Stomach smooth muscle (tissue), 2 donors: ENCODE measurements at regions not wholly inside any gene's neighbourhood (a gene's known extent, or its start where the extent isn't known, plus 50 kb on each side); places are given as distances from the start of the nearest gene placed in this dataset.

ENCODE experiments used
- H3K27ac ChIP-seq: one replicate; pipeline ENCODE4 v1.7.0; 2013; ENCODE audit warnings: mild to moderate bottlenecking, low read length, inconsistent platforms
- H3K27me3 ChIP-seq, 2 donors: one replicate each; pipeline ENCODE4 v1.7.0; 2013; ENCODE audit warnings: low read length in 2 of 2; ENCODE audit not compliant: insufficient read depth in 2 of 2, control insufficient read depth in 1 of 2
- H3K36me3 ChIP-seq, 2 donors: one replicate each; pipeline ENCODE4 v1.7.0; 2013; ENCODE audit warnings: low read length in 2 of 2; ENCODE audit not compliant: control insufficient read depth in 2 of 2, insufficient read depth in 2 of 2
- H3K4me1 ChIP-seq: one replicate; pipeline ENCODE4 v1.7.0; 2013; ENCODE audit warnings: low read length; ENCODE audit not compliant: control insufficient read depth, insufficient read depth
- H3K4me3 ChIP-seq, 2 donors: one replicate each; pipeline ENCODE4 v1.7.0; 2013; ENCODE audit warnings: low read length in 2 of 2
- H3K9ac ChIP-seq, 2 donors: one replicate each; pipeline ENCODE4 v1.7.0; 2013; ENCODE audit warnings: low read length in 2 of 2, mild to moderate bottlenecking in 1 of 2
- H3K9me3 ChIP-seq, 2 donors: one replicate each; pipeline ENCODE4 v1.7.0; 2013; ENCODE audit warnings: low read length in 2 of 2; ENCODE audit not compliant: control insufficient read depth in 2 of 2
- donor health status: healthy.
- donor health status: Pancreatic carcinoma.

DNA sequence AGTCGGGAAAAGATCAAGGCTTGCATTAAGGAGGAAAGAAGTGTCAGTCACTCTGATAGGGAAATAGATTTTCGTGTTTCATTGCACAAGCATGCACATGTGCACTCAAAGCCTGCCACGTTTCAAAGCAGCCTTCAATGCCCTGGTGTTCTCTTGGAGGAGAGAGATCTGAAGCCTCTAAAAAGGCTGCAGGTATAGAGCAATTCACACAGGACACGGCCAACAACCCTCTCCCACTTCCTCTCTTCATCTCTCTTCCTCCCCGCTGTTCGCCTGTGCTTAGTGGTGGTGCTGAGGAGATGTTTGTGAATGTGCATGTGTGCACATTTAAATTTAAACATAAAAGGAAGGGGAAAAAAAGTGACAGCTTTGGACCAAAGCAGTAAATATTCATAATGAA is 117.7 kb downstream of the NUF2 start:
- Histone ChIP-seq H3K4me3 (no peak overlapping the region), H3K9ac (no peak overlapping the region), H3K27me3 (peaks cover 0 to 6% of the 10 kb centered on the region in 2 donors), H3K36me3 (no peaks in the 10 kb centered on the region), H3K9me3 (no peaks in the 10 kb centered on the region), H3K4me1 (peaks cover 3% of the 10 kb centered on the region), H3K27ac (no peak overlapping the region)

DNA sequence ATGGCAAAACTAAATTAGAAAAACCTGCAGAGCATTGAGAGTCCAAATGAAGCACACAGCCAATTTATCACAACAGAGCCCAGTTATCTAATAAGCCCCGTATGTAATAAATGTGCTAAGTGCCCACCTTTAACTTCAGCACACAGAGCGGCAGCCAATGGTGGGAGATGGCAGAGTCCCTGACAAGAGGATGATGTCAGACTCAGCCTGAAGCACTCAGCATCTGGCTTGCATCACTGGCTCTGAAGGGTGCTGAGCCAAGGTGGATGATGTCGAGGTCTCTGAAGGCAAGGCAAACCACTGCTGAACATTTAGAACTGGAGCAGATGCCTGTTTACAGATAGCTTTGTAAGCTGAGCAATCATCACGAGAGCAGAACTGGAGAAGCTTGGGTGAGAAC is 118.3 kb downstream of the NUF2 start:
- H3K27me3 ChIP-seq, result peaks cover 0 to 6% of the 10 kb centered on the region in 2 donors
- peaks cover 3% of the 10 kb centered on the region for H3K4me1 ChIP-seq
- no peak overlapping the region for H3K4me3 ChIP-seq
- no peak overlapping the region for H3K27ac ChIP-seq
- H3K9me3 ChIP-seq, result no peaks in the 10 kb centered on the region
- H3K9ac ChIP-seq, result no peak overlapping the region
- H3K36me3 ChIP-seq, result no peaks in the 10 kb centered on the region

DNA sequence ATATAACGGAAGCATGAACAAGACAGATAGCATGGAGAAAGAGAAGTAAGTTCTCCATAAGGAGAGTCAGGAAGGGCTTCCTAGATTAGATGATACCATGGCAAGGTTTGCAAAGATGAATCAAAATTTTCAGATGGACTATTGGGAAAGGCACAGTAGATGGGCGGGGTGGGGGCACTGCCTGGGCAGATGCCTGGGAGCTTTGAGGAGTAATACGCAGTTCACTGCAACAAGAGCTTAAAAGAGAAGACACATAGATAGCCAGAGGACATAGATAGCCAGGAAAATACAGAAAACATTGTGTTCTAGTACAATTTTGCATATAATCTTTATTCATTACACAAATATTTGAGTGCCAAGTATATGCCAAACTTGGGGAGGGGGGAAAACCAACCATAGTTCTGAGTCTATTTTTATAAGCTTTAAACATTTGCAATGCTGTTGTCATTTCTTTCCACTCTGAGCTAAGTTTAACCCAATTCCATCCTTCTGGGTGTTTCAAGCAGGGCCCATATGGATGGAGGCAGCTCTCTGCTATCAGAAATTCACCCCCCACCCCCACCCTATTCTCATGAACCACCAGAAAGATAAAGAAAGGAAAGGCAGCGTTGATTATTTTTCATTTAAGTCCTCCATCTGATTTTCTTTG is 120.6 kb downstream of the NUF2 start:
- Histone ChIP-seq H3K36me3 (no peaks in the 10 kb centered on the region), H3K27ac (no peak overlapping the region), H3K27me3 (peaks cover 0 to 6% of the 10 kb centered on the region in 2 donors), H3K9me3 (no peaks in the 10 kb centered on the region), H3K4me1 (peaks cover 3% of the 10 kb centered on the region), H3K4me3 (no peak overlapping the region), H3K9ac (no peak overlapping the region)

DNA sequence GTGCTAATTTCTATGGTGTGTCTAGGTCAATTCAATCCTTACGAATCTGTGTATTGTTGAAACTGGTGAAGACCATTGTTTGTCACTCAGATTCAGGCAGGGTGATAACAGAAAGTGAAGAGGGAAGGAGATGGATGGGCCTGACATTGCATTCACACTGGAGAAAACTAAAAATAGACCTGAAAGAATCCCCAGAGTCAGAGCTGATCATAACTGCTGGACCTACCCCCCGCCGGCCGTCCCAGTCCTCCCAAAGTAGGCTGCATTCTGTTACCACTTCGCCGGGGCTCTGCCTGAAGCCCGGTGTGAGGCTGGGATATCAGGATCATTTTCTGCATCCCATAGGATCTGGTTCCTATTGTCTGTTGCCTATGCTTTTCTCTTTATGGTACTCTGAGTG is 121.1 kb downstream of the NUF2 start:
- Histone ChIP-seq H3K27me3 (peaks cover 0 to 6% of the 10 kb centered on the region in 2 donors), H3K27ac (no peak overlapping the region), H3K4me1 (peaks cover 3% of the 10 kb centered on the region), H3K9me3 (no peaks in the 10 kb centered on the region), H3K9ac (no peak overlapping the region), H3K4me3 (no peak overlapping the region), H3K36me3 (no peaks in the 10 kb centered on the region)

DNA sequence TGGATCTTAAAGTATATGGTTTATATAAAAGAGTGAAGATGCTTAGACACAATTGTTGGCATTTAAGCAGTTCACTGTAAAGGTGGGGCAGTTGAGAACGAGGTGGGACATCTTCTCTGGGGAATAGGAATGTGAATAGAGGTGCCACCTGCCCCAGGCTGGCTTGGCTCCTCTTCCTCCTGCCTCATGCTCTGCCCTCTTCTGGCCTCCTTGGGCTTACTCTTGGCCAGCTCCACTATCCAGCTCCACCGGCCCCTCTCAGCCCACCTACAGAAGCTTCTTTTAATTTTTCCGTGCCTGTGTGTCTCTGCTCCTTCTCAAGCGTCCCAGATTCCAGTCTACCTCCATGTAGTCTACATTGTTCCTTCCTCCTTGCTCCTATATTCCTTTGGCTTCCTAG is 122.1 kb downstream of the NUF2 start:
- H3K36me3 ChIP-seq, result no peaks in the 10 kb centered on the region
- no peak overlapping the region for H3K4me3 ChIP-seq
- H3K4me1 ChIP-seq, result peaks cover 3% of the 10 kb centered on the region
- no peak overlapping the region for H3K9ac ChIP-seq
- no peak overlapping the region for H3K27ac ChIP-seq
- no peaks in the 10 kb centered on the region for H3K9me3 ChIP-seq
- H3K27me3 ChIP-seq, result peaks cover 0 to 4% of the 10 kb centered on the region in 2 donors

DNA sequence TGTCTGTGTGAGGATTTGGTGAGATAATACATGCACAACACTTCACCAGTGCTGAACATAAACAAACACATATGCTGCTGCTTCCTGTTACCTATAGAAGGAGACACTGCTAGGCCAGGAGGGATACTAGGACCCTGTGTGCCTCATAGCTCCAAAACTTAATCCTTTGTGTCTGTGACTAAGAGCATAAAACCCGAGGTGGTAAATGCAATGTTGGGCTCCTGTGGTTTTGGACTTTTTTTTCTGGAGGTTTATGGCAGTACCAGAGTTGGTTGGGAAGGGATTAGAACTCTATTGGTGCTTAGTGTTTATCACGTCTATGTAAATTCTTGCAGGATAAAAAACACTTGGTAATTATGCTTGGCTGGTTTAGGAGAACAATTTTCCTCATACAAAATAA is 122.9 kb downstream of the NUF2 start:
- Histone ChIP-seq H3K27me3 (no peaks in the 10 kb centered on the region), H3K9ac (no peak overlapping the region), H3K9me3 (no peaks in the 10 kb centered on the region), H3K4me3 (no peak overlapping the region), H3K4me1 (peaks cover 3% of the 10 kb centered on the region), H3K27ac (no peak overlapping the region), H3K36me3 (no peaks in the 10 kb centered on the region)

DNA sequence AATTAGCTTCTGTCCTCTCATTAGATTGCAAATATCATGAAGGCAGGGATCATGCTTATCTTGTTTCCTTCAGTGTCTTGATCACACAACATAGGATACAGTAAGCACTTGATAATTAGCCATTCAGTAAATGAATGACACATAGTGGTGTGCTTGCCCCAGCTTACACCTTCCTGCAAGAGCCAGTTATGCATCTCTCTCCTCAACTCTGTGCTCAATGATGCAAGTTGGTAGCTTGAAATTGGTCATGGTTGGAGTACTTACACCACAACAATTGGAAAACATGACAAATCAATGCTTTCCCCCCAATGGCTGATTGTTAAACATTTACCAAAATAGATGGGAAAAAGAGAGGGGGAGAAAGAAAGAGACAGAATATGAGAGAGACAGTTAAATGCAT is 129.2 kb downstream of the NUF2 start:
- H3K9me3 ChIP-seq, result no peaks in the 10 kb centered on the region
- H3K4me1 ChIP-seq, result no peaks in the 10 kb centered on the region
- no peak overlapping the region for H3K27ac ChIP-seq
- no peak overlapping the region for H3K4me3 ChIP-seq
- no peak overlapping the region for H3K9ac ChIP-seq
- no peaks in the 10 kb centered on the region for H3K36me3 ChIP-seq
- no peaks in the 10 kb centered on the region for H3K27me3 ChIP-seq

DNA sequence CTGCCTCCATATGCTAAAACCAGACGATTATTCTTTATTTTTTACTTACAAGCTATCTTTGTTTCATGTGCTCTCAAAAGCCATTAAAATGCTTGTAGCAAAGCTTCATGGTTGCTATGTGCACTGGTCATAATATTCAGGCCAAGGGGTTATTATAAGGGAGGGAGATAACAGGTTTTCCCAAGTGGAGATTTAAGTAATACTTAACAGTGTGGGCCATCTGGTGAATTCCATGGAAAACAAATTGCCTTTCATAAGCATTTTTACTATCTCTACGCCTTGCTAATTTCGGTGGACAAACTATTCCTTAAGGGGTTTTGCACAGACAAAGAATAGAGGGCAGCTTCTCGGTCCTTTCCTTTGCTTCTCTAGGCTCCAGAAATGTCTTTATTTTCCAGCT is 137.8 kb downstream of the NUF2 start:
- Histone ChIP-seq H3K27ac (no peak overlapping the region), H3K27me3 (no peaks in the 10 kb centered on the region), H3K36me3 (no peaks in the 10 kb centered on the region), H3K9ac (no peak overlapping the region), H3K4me1 (no peaks in the 10 kb centered on the region), H3K9me3 (no peaks in the 10 kb centered on the region), H3K4me3 (no peak overlapping the region)

DNA sequence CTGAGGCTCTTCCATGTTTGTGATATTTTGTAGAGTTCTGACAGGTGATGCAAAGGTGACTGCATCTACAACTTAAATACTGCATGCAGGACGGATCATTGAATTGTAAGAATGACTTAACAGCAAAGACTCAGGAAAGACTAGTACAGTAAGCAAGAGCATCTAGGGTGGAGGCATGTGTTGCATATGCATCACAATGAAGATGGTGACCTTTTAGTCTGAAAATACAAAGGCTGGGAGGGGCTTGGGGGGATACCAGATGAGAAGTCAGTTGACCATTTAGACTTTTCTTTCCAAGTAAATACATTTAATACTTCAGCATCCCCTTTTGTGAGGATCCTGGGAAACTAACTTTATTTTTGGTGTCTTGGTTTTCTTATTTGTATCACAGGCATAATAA is 145.5 kb downstream of the NUF2 start:
- Histone ChIP-seq H3K4me1 (no peaks in the 10 kb centered on the region), H3K9ac (no peak overlapping the region), H3K4me3 (no peak overlapping the region)

DNA sequence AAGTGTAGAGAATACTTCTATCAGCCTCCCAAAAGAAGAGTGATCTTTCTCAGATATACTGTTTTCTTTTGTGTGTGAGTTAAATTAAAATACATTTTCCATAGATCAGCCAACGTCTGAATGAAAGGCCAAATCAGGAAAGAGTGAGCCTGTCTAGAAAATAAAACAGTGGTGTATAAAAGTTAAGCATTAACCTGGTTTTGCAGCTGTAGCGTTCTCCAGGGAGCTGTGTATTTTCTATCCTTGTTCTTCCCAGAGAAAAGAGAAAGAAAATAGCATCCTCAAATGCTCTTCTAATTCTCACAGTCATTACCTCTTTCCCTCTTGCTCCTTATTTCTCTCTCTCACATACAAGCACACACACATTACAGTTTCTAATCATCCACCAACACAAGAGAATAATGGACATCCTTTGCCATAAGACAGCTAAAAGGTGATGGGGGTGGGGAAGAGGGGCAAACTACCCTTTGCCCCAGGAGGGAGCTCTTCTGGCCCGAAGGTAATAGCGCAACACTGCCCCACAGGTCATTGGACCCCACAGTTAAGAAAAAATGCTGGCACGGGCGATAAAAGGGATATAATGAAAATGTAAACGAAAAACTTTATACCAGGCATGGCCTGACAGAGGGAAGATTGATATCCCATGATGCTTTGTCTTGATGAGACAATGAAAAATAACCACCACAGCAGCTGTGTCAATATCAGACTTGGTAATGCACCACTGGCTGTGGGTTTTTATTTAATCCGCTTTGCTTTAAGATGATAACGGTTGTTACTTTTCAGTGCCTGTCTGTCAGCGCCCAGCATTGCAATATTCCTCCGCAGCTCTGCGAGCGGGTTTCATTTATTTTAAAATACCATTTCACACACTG is 150.3 kb downstream of the NUF2 start:
- H3K36me3 ChIP-seq, result no peaks in the 10 kb centered on the region
- H3K4me3 ChIP-seq, result peak overlapping the region; percentile 17 to 24
- no peaks in the 10 kb centered on the region for H3K27me3 ChIP-seq
- H3K4me1 ChIP-seq, result no peaks in the 10 kb centered on the region
- no peaks in the 10 kb centered on the region for H3K9me3 ChIP-seq
- H3K9ac ChIP-seq, result no peak overlapping the region
- H3K27ac ChIP-seq, result no peak overlapping the region

More for the DNA sequence above, 145.5 kb downstream of the NUF2 start:
- no peaks in the 10 kb centered on the region for H3K27me3 ChIP-seq
- no peak overlapping the region for H3K27ac ChIP-seq
- no peaks in the 10 kb centered on the region for H3K36me3 ChIP-seq
- H3K9me3 ChIP-seq, result no peaks in the 10 kb centered on the region
